ENCODE measurements at regions not wholly inside any gene's neighbourhood (a gene's known extent, or its start where the extent isn't known, plus 50 kb on each side); places are given as distances from the start of the nearest gene placed in this dataset.

DNA sequence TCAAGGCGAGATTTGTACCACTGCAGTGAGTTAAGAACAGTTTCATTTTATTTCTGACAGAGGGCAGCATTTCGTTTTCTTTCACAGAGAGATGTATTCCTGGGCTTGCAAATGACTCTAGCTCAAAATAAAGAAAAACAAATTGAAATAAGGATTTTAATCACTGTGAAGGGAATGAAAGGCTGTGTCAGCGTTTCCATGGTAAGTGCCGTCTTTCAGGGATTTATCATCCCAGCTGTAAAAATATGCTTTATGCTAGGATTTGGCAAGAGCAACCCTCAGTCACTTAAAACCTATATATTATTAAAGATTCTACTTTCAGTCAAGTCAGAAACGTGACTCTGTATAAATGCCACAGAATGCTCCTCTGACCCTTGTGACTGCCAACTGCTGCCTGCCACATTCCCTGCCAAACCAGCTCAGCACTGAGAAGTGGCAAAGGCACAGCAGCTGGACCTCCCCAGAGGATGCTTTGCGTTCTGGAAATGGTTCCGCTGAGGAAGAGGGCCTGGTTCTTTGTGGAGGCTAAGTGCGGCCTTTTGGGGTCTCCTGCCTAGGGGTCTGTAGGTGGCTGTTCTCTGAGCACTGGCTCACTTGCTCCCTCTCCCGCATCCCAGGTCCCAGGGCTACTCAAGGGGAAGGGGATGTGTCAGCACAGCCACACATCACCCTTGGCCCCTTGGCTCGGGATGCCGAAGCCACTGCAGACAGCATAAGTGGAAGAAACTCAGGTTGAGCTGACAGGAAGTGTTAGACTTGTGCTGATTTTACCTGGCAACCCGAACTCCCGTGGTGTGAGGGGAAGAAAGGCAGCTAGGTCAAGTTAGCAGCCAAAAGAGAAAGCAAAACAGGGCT, 56.6 kb upstream of the POMGNT2 start:
- Histone ChIP-seq H3K27me3 (no peaks in the 10 kb centered on the region), H3K9me3 (peaks cover 0 to 16% of the 10 kb centered on the region in 2 donors), H3K4me1 (peaks cover 0 to 11% of the 10 kb centered on the region in 2 donors), H3K4me3 (no peak overlapping the region), H3K36me3 (no peaks in the 10 kb centered on the region), H3K27ac (no peak overlapping the region)
- TF ChIP-seq, protein P1, sequence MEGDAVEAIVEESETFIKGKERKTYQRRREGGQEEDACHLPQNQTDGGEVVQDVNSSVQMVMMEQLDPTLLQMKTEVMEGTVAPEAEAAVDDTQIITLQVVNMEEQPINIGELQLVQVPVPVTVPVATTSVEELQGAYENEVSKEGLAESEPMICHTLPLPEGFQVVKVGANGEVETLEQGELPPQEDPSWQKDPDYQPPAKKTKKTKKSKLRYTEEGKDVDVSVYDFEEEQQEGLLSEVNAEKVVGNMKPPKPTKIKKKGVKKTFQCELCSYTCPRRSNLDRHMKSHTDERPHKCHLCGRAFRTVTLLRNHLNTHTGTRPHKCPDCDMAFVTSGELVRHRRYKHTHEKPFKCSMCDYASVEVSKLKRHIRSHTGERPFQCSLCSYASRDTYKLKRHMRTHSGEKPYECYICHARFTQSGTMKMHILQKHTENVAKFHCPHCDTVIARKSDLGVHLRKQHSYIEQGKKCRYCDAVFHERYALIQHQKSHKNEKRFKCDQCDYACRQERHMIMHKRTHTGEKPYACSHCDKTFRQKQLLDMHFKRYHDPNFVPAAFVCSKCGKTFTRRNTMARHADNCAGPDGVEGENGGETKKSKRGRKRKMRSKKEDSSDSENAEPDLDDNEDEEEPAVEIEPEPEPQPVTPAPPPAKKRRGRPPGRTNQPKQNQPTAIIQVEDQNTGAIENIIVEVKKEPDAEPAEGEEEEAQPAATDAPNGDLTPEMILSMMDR (IDR thresholded peaks at IDR 0.05), result peak in 1 of 2 donors; percentile 65
- DNase-seq (ENCODE audit: low spot score), result no peak

DNA sequence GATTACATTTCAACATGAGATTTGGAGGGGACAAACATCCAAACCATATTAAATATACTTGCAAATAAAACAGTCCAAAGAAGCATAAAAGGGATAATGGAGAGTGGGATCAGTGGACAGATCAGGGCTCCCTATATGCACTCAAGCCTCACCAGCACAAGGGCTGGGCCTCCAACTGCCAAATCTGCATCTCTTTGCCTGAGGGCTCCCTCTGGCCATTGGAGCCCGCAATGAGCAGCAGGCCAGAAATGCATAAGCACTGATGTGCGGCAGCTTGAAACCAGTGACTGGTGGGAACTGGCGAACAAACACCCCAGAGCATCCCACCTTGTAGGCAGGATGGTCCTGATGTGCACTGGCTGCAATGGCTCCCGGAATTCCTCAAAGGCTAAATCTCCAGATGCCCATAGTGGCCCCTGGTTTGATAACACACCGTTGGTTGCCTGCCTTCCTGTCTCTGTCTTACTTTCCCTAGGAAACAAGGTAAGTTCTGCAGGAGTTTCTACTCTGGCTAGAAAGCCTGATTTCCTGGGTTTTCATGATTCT, 55.9 kb upstream of the POMGNT2 start:
- Histone ChIP-seq H3K27me3 (no peaks in the 10 kb centered on the region), H3K36me3 (no peaks in the 10 kb centered on the region), H3K27ac (no peak overlapping the region), H3K4me1 (peaks cover 0 to 11% of the 10 kb centered on the region in 2 donors), H3K4me3 (no peak overlapping the region), H3K9me3 (peaks cover 0 to 13% of the 10 kb centered on the region in 2 donors)
- no peak for DNase-seq (ENCODE audit: low spot score)
- TF ChIP-seq, protein P1 (IDR thresholded peaks at IDR 0.05), result no peak

DNA sequence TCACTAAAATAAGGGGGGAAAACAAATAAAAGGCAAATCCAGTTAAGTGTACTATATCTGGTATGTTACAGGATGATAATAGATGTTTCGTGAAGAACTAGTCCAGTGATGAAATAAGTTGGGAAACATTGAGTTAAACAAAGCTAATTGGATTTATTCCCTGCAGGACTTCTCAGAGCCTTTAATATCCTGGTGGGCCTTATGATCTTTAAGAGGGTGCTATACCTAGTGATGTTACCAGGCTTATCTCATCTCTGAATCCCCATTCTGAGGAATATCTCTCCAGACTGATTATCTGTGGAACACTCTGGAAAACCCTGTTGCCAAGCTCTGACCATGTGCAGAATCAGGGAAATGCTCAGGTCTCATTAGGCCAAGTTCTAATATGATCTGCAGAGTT, 54.8 kb upstream of the POMGNT2 start:
- Histone ChIP-seq H3K27ac (no peak overlapping the region), H3K27me3 (no peaks in the 10 kb centered on the region), H3K36me3 (no peaks in the 10 kb centered on the region), H3K4me1 (peaks cover 0 to 11% of the 10 kb centered on the region in 2 donors), H3K9me3 (peaks cover 0 to 2% of the 10 kb centered on the region in 2 donors), H3K4me3 (no peak overlapping the region)
- TF ChIP-seq, protein P1 (IDR thresholded peaks at IDR 0.05), result no peak
- no peak for DNase-seq (ENCODE audit: low spot score)

DNA sequence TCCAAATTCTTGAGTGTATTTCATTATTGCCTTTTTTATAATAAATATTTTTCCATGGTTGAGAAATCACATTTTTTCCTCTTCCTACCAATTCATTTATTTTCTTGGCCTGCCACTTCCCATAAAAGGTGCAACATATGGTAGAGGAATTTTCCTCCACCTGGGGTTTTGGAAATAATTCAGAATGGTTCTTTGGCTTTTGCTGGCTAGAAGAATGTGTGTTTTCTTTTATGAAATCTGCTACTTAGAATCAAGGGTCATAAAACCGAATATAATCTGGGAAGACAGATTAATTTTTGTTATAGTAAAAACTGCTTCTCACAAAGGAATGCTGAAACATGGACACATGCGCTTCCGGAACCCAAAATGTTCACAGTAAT, 54.0 kb upstream of the POMGNT2 start:
- H3K27ac ChIP-seq, result no peak overlapping the region

DNA sequence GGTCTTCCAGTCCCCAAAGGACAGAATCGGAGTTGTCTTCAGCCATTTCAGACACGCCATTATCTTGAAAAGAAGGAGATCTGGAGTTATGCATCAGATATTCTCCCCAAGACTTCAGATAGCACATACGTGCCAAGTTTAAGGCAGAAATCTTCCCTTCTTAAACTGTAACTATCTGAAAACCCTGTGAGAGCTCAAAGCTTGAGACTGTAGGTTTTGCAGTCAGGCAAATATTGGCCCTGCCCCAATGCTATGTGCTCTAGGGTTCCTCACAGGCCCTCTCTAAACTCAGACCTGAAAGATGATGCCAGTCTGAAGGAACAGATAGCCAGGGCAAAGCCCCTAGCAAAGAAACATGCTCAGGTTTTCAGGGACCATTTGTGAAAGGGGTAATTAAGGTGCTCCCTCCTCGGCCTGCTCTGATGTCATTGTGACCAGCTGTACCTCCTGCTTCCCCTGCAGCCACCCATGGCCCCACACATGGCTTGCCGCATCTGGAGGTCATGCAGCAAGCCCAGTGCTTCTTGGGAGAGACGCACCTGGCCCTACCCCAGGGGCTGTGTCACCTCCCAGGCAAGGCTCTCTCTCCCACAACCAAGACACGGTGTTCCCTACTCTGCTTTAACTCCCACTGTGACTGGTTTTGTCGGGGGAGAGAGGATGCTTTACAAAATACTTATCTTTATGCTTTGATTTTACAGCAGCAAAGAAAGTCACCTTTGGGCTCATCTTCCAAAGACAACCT, 53.4 kb upstream of the POMGNT2 start:
- TF ChIP-seq, protein P1 (IDR thresholded peaks at IDR 0.05), result no peak
- H3K36me3 ChIP-seq, result no peaks in the 10 kb centered on the region
- no peaks in the 10 kb centered on the region for H3K27me3 ChIP-seq
- no peak overlapping the region for H3K27ac ChIP-seq
- H3K4me1 ChIP-seq, result peaks cover 0 to 11% of the 10 kb centered on the region in 2 donors
- no peak overlapping the region for H3K4me3 ChIP-seq
- DNase-seq (ENCODE audit: low spot score), result no peak
- H3K9me3 ChIP-seq, result no peaks in the 10 kb centered on the region

More for the DNA sequence above, 54.0 kb upstream of the POMGNT2 start:
- no peak for DNase-seq (ENCODE audit: low spot score)
- no peaks in the 10 kb centered on the region for H3K27me3 ChIP-seq
- no peaks in the 10 kb centered on the region for H3K36me3 ChIP-seq
- peaks cover 0 to 11% of the 10 kb centered on the region in 2 donors for H3K4me1 ChIP-seq
- no peaks in the 10 kb centered on the region for H3K9me3 ChIP-seq
- TF ChIP-seq, protein P1 (IDR thresholded peaks at IDR 0.05), result no peak
- no peak overlapping the region for H3K4me3 ChIP-seq

Measured in right atrium auricular region (tissue), 2 donors.